Ecto neural progenitor cell (in vitro differentiated cells): ENCODE measurements at regions not wholly inside any gene's neighbourhood (a gene's known extent, or its start where the extent isn't known, plus 50 kb on each side); places are given as distances from the start of the nearest gene placed in this dataset.
"Not testable (repeated sequence)": the region's sequence is repeated elsewhere in the genome, so short reads cannot be mapped to it uniquely, and the experiment has no call there.

Experiments used
- DNase-seq: peaks from one replicate; pipeline ENCODE4 v3.0.0-alpha.2; 2018; ENCODE audit warnings: low spot score

DNA sequence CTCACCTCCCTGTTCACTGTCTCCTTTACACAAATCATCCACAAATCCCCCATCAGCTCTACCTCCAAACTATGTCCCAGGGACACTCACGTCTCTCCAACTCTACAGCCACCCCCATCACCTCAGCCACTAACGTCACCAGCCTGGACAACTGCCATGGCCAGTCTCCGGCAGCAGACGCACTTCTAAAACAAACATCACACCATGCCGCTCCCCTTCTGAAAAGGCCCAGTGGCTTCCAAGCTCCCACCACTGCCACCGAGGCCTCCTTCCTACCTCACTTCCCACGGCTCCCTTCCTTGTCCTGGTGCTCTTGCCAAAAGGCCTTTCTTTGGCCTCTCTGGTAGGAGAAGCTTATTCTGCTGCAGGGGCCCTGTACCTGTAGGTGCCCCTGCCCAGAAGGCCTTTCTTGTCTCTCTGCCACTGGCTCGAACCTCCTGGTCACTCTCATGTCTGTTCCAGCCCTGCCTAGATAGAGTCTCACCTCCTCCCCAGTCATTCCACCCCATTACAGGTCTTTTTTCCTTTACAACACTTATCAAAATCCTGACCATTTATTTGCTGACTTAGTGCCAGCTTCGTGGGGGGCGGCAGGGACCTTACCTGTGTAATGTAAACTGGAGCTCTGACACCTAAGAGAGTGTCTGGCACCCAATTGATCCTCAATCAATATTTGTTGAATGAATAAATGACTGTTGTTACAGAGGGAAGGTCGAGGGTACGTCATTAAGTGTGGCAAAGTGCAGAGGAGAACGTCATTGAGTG, 304.2 kb downstream of the GOLGA6L6 start:
- not testable (repeated sequence) for DNase-seq

DNA sequence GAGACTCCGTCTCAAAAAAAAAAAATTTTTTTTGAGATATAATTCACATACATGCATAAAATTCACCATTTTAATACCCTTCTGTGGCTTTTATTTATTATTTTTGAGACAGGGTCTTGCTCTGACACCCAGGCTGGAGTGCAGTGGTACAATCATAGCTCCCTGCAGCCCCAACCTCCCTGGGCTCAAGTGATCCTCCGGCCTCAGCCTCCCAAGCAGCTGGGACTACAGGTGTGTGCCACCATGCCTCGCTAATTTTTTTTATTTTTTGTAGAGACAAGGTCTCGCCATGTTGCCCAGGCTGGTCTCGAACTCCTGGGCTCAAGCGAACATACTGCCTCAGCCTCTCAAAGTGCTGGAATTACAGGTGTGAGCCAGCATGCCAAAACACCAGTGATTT, 305.9 kb downstream of the GOLGA6L6 start:
- not testable (repeated sequence) for DNase-seq

DNA sequence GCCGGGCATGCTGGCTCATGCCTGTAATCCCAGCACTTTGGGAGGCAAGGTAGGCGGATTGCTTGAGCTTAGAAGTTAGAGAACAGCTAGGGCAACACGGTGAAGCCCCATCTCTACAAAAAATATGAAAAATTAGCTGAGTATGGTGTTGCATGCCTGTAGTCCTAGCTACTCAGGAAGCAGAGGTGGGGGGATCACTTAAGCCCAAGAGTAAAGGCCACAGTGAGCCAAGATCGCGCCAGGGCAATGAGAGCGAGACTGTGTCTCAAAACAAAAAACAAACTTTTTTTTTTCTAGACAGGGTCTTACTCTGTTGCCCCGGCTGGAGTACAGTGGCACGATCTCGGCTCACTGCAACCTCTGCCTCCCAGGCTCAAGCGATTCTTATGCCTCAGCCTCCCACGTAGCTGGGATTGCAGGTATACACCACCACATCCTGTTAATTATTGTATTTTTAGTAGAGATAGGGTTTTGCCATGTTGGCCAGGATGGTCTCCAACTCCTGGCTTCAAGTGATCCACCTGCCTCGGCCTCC, 307.5 kb downstream of the GOLGA6L6 start:
- not testable (repeated sequence) for DNase-seq

DNA sequence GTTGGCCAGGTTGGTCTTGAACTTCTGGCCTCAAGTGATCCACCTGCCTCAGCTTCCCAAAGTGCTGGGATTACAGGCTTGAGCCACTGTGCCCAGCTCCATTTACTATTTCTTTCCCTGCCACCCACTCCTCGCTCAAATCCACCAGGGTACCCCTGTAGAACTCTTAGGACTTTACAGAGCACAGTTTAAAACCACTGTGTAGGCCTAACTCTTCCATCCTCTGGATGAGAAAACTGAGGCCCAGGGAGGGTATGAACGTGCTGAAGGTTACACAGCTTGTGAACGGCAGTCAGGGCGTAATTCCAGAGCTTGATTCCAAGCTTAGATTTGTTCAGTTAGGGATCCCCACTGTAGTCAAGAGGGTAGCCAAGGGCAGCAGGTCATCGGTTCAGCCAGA, 309.1 kb downstream of the GOLGA6L6 start:
- not testable (repeated sequence) for DNase-seq

DNA sequence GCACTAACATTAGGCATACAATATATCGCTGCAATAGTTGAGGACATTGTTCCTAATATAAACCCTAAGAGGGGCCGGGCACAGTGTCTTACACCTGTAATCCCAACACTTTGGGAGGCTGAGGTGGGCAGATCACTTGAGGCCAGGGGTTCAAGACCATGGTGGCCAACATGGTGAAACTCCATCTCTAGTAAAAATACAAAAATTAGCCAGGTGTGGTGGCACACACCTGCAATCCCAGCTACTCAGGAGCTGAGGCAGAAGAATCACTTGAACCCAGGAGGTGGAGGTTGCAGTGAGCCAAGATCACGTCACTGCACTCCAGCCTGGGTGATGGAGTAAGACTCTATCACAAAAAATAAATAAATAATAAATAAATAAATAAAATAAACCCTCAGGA, 310.9 kb downstream of the GOLGA6L6 start:
- not testable (repeated sequence) for DNase-seq

DNA sequence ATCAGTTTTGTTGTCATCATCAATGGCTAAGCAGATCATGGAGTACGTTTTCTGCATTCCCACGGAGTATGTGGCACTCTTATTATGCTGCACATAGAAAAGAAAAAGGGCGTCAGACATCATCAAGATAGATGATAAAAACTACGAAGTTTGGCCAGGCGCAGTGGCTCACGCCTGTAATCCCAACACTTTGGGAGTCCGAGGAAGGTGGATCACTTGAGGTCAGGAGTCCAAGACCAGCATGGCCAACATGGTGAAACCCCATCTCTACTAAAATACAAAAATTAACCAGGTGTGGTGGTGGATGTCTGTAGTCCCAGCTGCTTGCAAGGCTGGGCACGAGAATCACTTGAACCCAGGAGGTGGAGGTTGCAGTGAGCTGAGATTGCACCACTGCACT, 312.8 kb downstream of the GOLGA6L6 start:
- not testable (repeated sequence) for DNase-seq

DNA sequence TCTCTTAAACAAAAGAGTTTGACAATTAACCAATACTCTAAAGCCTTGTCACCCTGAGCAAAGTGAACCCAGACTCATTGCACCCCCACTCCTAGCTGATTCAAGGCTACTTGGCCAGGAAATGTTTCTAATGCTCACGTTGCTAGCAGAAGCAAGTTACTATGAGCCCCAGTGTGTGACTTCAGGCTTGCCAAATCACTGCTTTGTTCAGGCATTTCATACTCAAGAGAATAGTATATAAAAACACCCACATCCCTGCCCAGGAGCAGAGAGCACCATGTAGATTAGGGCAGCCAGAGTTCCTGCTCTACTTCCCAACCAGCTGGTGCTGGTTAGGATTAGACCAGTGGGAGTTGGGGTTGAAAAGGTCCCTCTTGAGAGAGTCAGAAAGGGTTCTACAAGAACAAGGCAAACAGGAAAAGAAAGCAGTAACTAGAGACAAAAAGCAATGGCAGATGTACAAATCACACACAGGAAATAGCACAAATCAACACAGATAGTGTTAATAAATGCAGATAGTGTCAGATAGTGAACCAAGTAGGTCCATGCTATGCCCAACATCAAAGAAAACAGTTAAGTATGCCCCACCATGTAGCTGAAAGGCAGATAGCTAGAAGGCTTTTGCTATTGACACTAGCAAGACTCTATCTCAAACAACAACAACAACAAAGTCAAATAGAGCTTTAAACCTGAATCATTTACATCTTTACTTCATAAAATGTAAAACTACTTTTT, 314.3 kb downstream of the GOLGA6L6 start:
- DNase-seq, result not testable (repeated sequence)

DNA sequence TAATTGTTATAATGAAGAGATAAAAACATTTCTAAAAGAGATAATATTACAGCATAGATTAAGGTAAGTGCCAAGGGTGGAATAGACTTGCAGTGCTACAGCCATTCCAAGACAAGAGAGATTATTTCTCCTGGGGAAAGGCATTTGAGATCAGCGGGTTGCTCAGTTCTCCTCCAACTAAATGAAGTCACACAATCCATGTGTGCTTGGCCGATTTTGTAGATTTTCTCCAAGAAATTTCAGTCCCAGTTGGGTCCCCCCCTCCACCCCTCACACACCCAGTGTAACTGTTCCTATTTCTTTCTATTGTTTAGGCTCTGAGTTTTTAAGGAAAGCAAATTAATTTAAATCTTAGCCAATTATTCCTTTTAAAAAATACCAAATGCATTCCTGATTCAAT, 315.1 kb downstream of the GOLGA6L6 start:
- DNase-seq, result not testable (repeated sequence)

DNA sequence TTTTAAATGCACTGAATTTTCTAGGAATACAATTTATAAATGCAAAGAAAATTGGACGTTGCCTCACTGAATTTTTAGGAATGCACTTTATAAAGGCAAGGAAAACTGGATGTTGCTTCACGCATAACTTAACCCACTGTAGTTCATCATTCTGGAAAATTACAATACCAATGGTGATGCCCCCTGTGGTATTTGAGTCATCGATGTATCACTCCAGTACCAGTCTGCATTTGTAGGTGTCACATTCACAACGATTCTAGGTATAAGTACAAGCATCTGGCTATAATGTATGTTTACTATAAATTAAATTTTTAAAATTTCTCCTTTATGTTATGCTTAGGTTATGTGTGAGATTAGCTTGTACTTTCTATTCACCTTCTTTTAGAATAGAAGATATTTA, 320.5 kb downstream of the GOLGA6L6 start:
- DNase-seq, result not testable (repeated sequence)

DNA sequence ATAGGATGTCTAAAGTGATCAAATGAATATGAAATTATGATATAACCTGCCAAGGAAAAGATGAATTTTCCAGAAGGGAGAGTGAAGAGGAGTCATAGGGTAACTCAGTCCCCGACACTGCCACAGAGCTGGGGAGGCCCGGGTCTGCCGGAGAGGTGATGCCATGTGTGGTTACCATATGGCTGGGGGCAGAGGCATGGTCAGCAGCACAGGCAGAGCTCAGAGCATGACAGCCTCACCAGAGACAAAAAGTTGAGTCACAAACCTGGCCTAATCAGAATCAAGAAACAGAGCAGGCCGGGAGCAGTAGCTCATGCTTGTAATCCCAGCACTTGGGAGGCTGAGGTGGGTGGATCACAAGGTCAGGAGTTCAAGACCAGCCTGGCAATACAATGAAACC, 322.4 kb downstream of the GOLGA6L6 start:
- not testable (repeated sequence) for DNase-seq

DNA sequence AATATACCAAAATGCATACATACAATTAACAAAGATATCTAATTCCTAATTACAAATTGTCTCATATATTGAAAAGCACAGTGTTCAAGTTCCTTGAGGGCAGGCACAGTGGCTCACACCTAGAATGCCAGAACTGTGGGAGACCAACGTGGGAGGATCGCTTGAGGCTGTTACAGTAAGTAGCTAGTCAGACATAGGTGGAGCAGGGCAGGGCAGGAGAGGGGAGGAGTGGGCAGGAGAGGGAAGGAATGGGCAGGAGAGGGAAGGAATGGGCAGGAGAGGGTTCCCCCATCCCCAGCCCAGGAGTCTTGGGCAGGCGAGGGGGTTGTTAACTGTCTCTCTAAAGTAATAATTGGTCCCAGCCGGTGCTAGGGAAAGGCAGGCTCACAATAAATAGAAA, 325.9 kb downstream of the GOLGA6L6 start:
- not testable (repeated sequence) for DNase-seq

DNA sequence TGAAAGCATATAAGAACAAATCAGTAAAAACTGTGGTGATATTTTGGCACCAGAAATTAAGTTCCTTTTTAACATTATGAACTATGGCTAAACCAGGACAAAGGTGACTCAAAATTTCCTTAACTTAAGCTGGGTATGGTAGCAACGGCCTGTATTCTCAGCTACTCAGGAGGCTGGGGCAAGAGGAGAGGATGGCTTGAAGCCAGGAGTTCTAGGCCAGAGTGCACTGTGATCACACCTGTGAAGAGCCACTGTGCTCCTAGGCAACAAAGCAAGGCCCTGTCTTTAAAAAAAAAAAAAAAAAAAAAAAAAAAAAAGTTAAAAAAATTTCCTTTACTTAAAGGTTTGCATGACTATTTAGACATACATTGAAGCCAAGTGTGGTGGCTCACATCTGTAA, 327.5 kb downstream of the GOLGA6L6 start:
- not testable (repeated sequence) for DNase-seq

DNA sequence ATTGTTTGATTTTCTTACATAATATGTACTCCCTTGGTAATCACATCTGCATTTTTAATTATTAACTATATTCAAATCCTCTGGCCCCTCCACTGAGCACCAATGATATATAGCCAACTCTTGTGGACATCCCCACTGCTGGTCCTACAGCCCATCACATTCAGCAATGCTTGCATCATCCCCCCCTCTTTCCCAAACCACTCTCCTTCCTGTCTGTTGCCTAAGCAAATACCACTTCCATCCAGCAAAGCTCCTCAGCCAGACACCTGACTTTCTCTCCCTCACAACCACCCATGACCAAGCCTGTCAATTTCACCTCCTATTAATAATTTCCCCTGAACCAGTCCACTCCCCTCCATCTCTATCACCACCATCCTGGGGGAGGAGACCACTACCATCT, 330.1 kb downstream of the GOLGA6L6 start:
- not testable (repeated sequence) for DNase-seq

DNA sequence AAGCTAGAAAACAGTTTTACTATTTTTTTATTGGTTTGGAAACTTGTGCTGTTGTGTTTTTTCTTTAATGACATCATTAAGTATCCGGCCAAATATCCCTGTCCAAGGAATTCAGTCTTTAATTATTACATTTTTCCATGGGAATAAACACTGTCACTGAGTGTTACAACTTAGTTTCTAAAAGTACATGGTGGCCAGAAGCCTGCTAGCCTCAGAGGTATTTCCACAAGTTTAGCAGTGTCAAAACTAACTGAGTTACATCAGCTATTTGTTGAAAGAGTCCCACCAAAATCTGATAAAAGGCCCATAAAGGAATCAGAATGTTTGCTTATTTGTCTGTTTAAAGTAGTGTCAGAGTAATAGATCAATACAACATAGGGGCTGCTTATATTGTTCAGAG, 331.6 kb downstream of the GOLGA6L6 start:
- not testable (repeated sequence) for DNase-seq

DNA sequence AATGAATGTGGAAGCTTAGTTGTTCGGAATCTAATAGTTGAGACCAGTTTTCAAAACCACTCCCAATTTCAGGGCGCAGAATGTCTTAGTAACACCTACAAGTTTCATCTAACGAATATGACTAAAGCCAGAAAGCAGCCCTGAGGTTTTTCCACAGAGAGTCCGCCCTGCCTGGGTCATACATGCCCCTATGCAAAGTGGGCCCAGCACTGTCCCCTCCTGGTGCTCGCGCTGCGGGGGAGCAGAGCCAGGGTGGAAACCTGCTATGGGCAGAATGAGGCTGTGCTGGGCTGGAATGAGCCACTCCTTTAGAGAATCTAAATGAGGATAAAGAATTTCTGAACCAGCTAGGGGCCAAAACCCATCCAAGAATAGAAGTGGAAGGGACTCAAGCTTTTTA, 334.0 kb downstream of the GOLGA6L6 start:
- DNase-seq, result not testable (repeated sequence)

DNA sequence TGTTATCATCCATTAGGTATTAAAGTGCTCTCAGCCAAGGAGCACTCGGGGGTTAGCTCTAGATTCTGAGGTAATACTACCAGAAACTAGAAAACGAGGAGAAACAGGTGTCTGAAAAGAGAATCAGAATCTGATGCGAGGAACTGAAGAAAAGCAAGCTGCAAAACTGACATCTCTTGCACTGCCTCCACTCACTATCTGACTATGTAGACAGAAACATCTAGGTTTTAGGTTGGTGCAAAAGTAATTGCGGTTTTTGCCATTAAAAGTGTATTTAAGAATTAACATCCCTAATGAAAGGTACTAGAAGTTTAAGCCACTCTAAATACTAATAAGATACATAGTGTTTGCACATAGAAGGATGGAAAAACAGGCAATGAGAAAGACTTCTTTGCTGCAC, 334.4 kb downstream of the GOLGA6L6 start:
- DNase-seq, result not testable (repeated sequence)

DNA sequence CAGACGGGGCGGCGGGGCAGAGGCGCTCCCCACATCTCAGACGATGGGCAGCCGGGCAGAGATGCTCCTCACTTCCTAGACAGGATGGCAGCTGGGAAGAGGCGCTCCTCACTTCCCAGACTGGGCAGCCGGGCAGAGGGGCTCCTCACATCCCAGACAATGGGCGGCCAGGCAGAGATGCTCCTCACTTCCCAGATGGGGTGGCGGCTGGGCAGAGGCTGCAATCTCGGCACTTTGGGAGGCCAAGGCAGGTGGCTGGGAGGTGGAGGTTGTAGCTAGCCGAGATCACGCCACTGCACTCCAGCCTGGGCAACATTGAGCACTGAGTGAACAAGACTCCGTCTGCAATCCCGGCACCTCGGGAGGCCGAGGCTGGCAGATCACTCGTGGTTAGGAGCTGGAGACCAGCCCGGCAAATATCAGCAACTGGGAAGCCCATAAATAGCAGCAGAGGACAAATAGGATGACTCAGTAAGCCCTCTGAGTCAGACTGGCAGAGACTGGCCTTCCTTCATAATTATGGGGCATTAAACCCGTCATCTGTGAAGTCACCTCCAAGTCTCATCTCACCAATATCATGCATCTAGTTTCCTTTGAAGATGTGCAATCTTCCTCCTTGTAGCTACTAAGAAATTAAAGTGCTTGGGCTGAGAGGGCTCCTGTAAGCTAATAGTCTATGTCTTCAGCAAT, 337.3 kb downstream of the GOLGA6L6 start:
- not testable (repeated sequence) for DNase-seq

DNA sequence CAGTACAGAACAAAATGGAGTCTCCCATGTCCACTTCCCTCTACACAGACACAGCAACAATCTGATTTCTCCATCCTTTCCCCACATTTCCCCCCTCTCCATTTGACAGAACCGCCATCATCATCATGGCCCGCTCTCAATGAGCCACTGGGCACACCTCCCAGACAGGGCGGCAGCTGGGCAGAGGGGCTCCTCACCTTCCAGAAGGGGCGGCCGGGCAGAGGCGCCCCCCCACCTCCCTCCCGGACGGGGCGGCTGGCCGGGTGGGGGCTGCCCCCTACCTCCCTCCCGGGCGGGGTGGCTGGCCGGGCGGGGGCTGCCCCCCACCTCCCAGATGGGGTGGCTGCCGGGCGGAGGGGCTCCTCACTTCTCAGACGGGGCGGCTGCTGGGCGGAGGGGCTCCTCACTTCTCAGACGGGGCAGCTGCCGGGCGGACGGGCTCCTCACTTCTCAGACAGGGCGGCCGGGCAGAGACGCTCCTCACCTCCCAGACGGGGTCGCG, 337.9 kb downstream of the GOLGA6L6 start:
- not testable (repeated sequence) for DNase-seq

DNA sequence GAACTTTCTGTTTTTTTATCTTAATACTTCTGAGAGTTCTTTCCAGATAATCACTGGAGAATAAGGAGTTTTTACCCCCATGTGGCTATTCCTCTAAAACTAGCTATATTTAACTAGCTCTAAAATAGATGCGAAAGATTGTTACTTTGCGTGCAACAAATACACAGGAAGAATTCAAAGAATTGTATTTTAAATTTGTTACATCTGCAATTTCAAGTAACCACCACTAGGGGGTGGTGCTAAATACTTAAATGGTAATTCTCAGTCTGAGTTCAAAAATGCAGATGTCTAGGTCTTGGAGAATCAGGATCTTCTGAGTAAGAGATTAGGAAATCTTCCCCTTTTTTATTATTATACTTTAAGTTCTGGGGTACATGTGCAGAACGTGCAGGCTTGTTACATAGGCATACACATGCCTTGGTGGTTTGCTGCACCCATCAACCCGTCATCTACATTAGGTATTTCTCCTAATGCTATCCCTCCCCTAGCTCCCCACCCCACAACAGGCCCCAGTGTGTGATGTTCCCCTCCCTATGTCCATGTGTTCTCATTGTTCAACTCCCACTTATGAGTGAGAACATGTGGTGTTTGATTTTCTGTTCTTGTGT, 346.9 kb downstream of the GOLGA6L6 start:
- DNase-seq, result not testable (repeated sequence)

DNA sequence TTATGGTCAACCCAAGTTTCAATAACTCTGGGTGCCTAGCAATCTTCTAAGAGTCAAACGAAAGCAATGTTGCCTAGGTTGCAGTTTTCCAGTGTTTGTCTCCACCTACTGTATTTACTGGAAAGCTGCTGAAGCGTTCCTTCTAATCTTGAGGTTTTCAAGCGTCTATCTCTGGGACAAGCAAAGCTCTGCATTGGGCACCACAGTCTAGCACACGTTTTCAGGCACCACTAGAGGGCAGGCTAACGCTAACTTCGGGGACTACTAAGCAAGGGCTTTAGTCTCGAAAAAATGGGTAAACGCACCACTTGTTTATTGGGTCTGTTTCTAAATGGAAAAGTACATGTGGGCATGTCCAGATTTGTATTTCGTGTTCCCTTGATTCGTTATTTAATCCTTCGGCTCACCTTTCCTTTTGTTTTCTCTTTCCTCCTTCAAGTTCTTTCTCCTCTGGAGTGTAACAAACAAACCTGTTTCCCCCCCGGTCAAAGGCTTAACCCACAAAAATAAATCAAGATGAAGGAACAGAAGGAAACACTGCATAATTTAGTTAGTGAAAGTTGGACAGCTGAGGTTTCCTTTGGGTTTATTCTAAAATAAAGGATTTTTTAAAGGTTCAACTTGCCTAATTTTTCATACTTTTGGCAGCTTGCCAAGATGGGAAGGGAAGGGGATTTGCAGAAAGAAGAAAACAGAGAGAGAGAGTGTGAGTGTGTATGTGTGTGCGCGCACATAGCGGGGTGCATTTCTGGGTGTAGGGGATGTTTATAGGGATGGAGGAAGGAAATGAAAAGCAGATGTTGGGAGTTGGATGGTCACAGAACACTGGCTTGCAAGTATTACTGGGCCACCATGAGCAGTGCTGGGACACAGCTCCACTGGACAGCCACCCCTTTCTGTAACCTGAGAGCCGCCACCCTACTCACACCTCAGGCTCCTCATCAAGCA, 348.3 kb downstream of the GOLGA6L6 start:
- not testable (repeated sequence) for DNase-seq
